CD14-positive monocyte (primary cell): ENCODE measurements at regions not wholly inside any gene's neighbourhood (a gene's known extent, or its start where the extent isn't known, plus 50 kb on each side); places are given as distances from the start of the nearest gene placed in this dataset.

ENCODE experiments used
- DNase-seq, 3 donors: peaks; one replicate each; pipeline ENCODE4 v3.0.0-alpha.2; 2011 to 2022
- H2AFZ ChIP-seq: 2 replicates; pipeline ENCODE4 v1.6.0; 2012; ENCODE audit warnings: mild to moderate bottlenecking, low read depth, low read length, inconsistent platforms; ENCODE audit not compliant: insufficient read depth, poor library complexity, severe bottlenecking
- H3K27ac ChIP-seq, 2 donors: 1 replicate in 1 of 2; 2 replicates in 1 of 2; pipeline ENCODE4 v1.5.1; 2012 to 2013; ENCODE audit warnings: low read length in 2 of 2, control low read depth in 1 of 2, inconsistent platforms in 1 of 2, low read depth in 1 of 2, mild to moderate bottlenecking in 1 of 2
- H3K27me3 ChIP-seq, 2 donors: one replicate each; pipeline versions ENCODE4 v1.6.0 to v1.6.1; 2011 to 2013; ENCODE audit warnings: low read length in 2 of 2; ENCODE audit not compliant: control insufficient read depth in 2 of 2, insufficient read depth in 2 of 2
- H3K36me3 ChIP-seq, 2 donors: replicated peaks in 1 of 2; 1 replicate in 1 of 2; 2 replicates in 1 of 2; pipeline versions ENCODE4 v1.5.1 to v1.6.1; 2012 to 2013; ENCODE audit warnings: low read length in 2 of 2, control low read depth in 1 of 2, inconsistent platforms in 1 of 2, mild to moderate bottlenecking in 1 of 2; ENCODE audit not compliant: insufficient read depth in 2 of 2, control insufficient read depth in 1 of 2
- H3K4me1 ChIP-seq, 2 donors: 1 replicate in 1 of 2; 2 replicates in 1 of 2; pipeline versions ENCODE4 v1.5.1 to v1.6.1; 2012 to 2013; ENCODE audit warnings: low read length in 2 of 2, control low read depth in 1 of 2, inconsistent platforms in 1 of 2, mild to moderate bottlenecking in 1 of 2, moderate library complexity in 1 of 2; ENCODE audit not compliant: insufficient read depth in 2 of 2, control insufficient read depth in 1 of 2
- H3K4me2 ChIP-seq: replicated peaks from 2 replicates; pipeline ENCODE3; 2012; ENCODE audit warnings: low read length, moderate library complexity, mild to moderate bottlenecking; ENCODE audit not compliant: poor library complexity, severe bottlenecking; ENCODE audit errors: extremely low read depth
- H3K4me3 ChIP-seq, 3 experiments: fragments of 200-600 bp in 1 of 3; sonication (generic) in 1 of 3; replicated peaks in 1 of 3; 1 replicate in 2 of 3; 2 replicates in 1 of 3; pipeline ENCODE4 v1.5.1; 2011 to 2013; ENCODE audit warnings: low read length in 3 of 3, mild to moderate bottlenecking in 3 of 3, control low read depth in 2 of 3, low read depth in 2 of 3, inconsistent platforms in 1 of 3, moderate library complexity in 1 of 3
- H3K79me2 ChIP-seq: 2 replicates; pipeline ENCODE4 v1.6.0; 2012; ENCODE audit warnings: mild to moderate bottlenecking, control low read depth, inconsistent platforms, low read length, moderate library complexity; ENCODE audit not compliant: insufficient read depth
- H3K9ac ChIP-seq: 2 replicates; pipeline ENCODE4 v1.6.0; 2017; ENCODE audit warnings: low read length, mild to moderate bottlenecking; ENCODE audit not compliant: insufficient read depth, poor library complexity, severe bottlenecking
- H3K9me3 ChIP-seq, 2 donors: replicated peaks in 1 of 2; 1 replicate in 1 of 2; 2 replicates in 1 of 2; pipeline versions ENCODE4 v1.5.1 to v1.6.1; 2012 to 2013; ENCODE audit warnings: low read length in 2 of 2, control low read depth in 1 of 2; ENCODE audit not compliant: control insufficient read depth in 1 of 2, insufficient read depth in 1 of 2
- H4K20me1 ChIP-seq: 2 replicates; pipeline ENCODE4 v1.6.0; 2012; ENCODE audit warnings: mild to moderate bottlenecking, low read length, control low read depth, moderate library complexity; ENCODE audit not compliant: insufficient read depth
- H3K27ac Mint-ChIP-seq, 7 donors: one replicate each; pipeline ENCODE4 v1.8.0; 2020; ENCODE audit warnings: mild to moderate bottlenecking in 7 of 7, mixed read lengths in 7 of 7, moderate library complexity in 6 of 7, inconsistent platforms in 2 of 7
- H3K27me3 Mint-ChIP-seq, 3 donors: one replicate each; pipeline ENCODE4 v1.8.0; 2021 to 2022; ENCODE audit warnings: low read depth in 3 of 3, mild to moderate bottlenecking in 3 of 3, mixed read lengths in 3 of 3, moderate library complexity in 3 of 3, inconsistent platforms in 1 of 3
- H3K36me3 Mint-ChIP-seq, 2 donors: one replicate each; pipeline ENCODE4 v1.8.0; 2020; ENCODE audit warnings: mixed read lengths in 2 of 2, inconsistent platforms in 1 of 2, mild to moderate bottlenecking in 1 of 2
- H3K4me1 Mint-ChIP-seq: one replicate; pipeline ENCODE4 v1.8.0; 2020; ENCODE audit warnings: mild to moderate bottlenecking, mixed read lengths
- H3K4me3 Mint-ChIP-seq, 2 donors: one replicate each; pipeline ENCODE4 v1.8.0; 2020; ENCODE audit warnings: mild to moderate bottlenecking in 2 of 2, mixed read lengths in 2 of 2, moderate library complexity in 1 of 2
- H3K9me3 Mint-ChIP-seq, 7 donors: one replicate each; pipeline ENCODE4 v1.8.0; 2020 to 2022; ENCODE audit warnings: mixed read lengths in 7 of 7, mild to moderate bottlenecking in 6 of 7, moderate library complexity in 6 of 7, inconsistent platforms in 2 of 7
- WGBS: methylation state at CpG from one replicate; pipeline ENCODE4 v1.1.5; 2013; ENCODE audit warnings: missing lambda C conversion rate; ENCODE audit not compliant: insufficient coverage; 5-methylcytosine and 5-hydroxymethylcytosine counted together
- intact Hi-C, 2 donors: fragments of 100-400 bp; cut with micrococcal nuclease; formaldehyde crosslinking; loops; one replicate each; pipeline versions ENCODE4 v1.15.0 to v1.15.1; 2023
- TF ChIP-seq, protein P1 (sequence below): fragments of 200-600 bp; IDR thresholded peaks from one replicate; pipeline ENCODE4 v1.8.0; 2022; ENCODE audit warnings: antibody characterized with exemption, mild to moderate bottlenecking

DNA sequence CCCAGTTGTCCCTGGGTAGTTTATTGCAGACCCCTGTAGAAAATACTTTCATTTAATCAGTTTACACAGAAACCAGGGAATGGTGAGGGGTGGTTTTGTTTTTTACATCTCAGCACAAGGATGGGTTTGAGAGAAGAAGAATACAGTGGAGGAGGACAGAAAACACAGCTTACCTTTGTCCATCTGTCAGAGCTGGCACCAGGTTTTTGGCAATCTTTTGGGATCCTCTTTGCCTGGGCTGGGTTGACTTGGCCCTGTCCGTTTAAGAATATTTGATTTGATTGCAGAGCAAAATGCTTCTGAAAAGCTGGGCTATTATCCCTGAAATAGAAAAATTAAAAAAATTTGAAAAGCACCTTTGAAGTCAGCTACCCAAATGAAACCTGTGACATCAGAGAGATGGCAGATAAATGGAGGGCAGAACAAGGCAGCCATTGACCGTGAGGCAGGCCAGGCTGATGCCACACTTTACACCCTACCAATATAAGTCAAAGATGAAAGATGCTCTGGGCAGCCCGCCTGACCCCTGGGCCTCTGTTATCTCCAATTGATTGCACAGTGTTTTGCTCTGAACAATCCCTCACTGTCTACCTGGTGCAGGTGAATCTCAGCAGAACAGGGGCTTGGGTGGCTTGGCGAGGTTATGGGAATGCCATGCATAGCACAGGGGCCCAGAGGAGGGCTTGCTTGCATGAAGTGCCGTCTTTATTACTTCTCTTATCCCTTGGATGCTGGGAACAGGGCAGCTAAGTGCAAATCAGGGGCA is 218.8 kb downstream of the LMX1A start:
- no peaks in the 10 kb centered on the region for H3K27me3 ChIP-seq
- intact Hi-C loops, result no loop called here
- Mint-ChIP-seq H3K27me3 (peaks cover 2 to 10% (median 5%) of the 10 kb centered on the region in 3 donors), H3K36me3 (no peaks in the 10 kb centered on the region), H3K4me3 (no peak overlapping the region), H3K4me1 (no peaks in the 10 kb centered on the region), H3K9me3 (peaks cover 0 to 2% (median 0%) of the 10 kb centered on the region in 7 donors), H3K27ac (no peak overlapping the region)
- no peaks in the 10 kb centered on the region for H3K9me3 ChIP-seq
- WGBS, result 65% methylated on average over 4 of the region's 5 CpGs
- DNase-seq, result no peak
- no peaks in the 10 kb centered on the region for H4K20me1 ChIP-seq
- H3K4me3 ChIP-seq, result no peak overlapping the region
- H2AFZ ChIP-seq, result no peak overlapping the region
- no peak overlapping the region for H3K27ac ChIP-seq
- no peak overlapping the region for H3K9ac ChIP-seq
- TF ChIP-seq, protein P1, sequence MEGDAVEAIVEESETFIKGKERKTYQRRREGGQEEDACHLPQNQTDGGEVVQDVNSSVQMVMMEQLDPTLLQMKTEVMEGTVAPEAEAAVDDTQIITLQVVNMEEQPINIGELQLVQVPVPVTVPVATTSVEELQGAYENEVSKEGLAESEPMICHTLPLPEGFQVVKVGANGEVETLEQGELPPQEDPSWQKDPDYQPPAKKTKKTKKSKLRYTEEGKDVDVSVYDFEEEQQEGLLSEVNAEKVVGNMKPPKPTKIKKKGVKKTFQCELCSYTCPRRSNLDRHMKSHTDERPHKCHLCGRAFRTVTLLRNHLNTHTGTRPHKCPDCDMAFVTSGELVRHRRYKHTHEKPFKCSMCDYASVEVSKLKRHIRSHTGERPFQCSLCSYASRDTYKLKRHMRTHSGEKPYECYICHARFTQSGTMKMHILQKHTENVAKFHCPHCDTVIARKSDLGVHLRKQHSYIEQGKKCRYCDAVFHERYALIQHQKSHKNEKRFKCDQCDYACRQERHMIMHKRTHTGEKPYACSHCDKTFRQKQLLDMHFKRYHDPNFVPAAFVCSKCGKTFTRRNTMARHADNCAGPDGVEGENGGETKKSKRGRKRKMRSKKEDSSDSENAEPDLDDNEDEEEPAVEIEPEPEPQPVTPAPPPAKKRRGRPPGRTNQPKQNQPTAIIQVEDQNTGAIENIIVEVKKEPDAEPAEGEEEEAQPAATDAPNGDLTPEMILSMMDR, result no peak
- H3K4me2 ChIP-seq, result no peak overlapping the region
- no peaks in the 10 kb centered on the region for H3K36me3 ChIP-seq
- no peaks in the 10 kb centered on the region for H3K79me2 ChIP-seq
- H3K4me1 ChIP-seq, result no peaks in the 10 kb centered on the region

DNA sequence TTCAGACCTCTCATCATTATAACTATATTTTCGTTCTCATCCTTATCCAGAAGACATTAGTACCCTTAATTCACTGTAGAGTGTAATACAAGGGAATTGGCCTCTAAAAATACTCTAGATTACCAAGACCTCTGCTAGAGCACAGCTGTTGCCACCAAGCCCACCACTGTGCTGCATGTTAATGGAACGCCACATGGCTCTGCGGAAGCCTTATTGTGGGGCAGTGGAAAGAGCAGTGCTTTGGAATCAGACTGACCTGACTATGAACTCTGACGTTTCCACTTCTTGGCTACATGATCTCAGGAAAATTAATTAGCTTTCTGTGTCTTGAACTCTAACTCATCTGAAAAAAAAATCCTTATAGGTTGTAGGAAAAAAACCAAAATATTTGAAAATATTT is 222.1 kb downstream of the LMX1A start:
- Mint-ChIP-seq H3K9me3 (peaks cover 0 to 2% (median 0%) of the 10 kb centered on the region in 7 donors), H3K27me3 (peaks cover 2 to 5% (median 2%) of the 10 kb centered on the region in 3 donors), H3K4me3 (no peak overlapping the region), H3K27ac (no peak overlapping the region), H3K36me3 (no peaks in the 10 kb centered on the region), H3K4me1 (no peaks in the 10 kb centered on the region)
- no peaks in the 10 kb centered on the region for H4K20me1 ChIP-seq
- H3K4me3 ChIP-seq, result no peak overlapping the region
- H3K27ac ChIP-seq, result no peak overlapping the region
- TF ChIP-seq, protein P1, result no peak
- no peak for DNase-seq
- H3K4me1 ChIP-seq, result no peaks in the 10 kb centered on the region
- no peak overlapping the region for H3K4me2 ChIP-seq
- no peaks in the 10 kb centered on the region for H3K79me2 ChIP-seq
- 100% methylated on average over 2 of the region's 4 CpGs for WGBS
- intact Hi-C loops, result no loop called here
- no peaks in the 10 kb centered on the region for H3K9me3 ChIP-seq
- H3K27me3 ChIP-seq, result no peaks in the 10 kb centered on the region
- H2AFZ ChIP-seq, result no peak overlapping the region
- H3K9ac ChIP-seq, result no peak overlapping the region
- H3K36me3 ChIP-seq, result no peaks in the 10 kb centered on the region
